Stomach (tissue), 4 donors: ENCODE measurements at regions not wholly inside any gene's neighbourhood (a gene's known extent, or its start where the extent isn't known, plus 50 kb on each side); places are given as distances from the start of the nearest gene placed in this dataset.

Source experiments
- CTCF ChIP-seq, 7 experiments: fragments of 450-650 bp in 4 of 7; fragments of 200-600 bp in 3 of 7; sonication (generic) in 3 of 7; IDR thresholded peaks; one replicate each; pipeline ENCODE4 v1.5.1; 2016 to 2019; ENCODE audit warnings: antibody characterized with exemption in 7 of 7, control low read depth in 2 of 7, mild to moderate bottlenecking in 1 of 7
- EP300 ChIP-seq: sonication (generic); formaldehyde crosslinking; IDR thresholded peaks from one replicate; pipeline ENCODE4 v1.6.1; 2017; ENCODE audit warnings: antibody characterized with exemption
- POLR2A ChIP-seq, 4 donors: fragments of 450-650 bp; IDR thresholded peaks; one replicate each; pipeline ENCODE4 v1.6.1; 2016; ENCODE audit warnings: antibody characterized with exemption in 4 of 4, control low read depth in 2 of 4, mild to moderate bottlenecking in 1 of 4, moderate library complexity in 1 of 4
- POLR2AphosphoS5 ChIP-seq, 3 donors: sonication (generic); formaldehyde crosslinking; IDR thresholded peaks; one replicate each; pipeline ENCODE4 v1.6.1; 2016; ENCODE audit warnings: antibody characterized with exemption in 3 of 3

GRCh38 chr4:157885811-157886210, 287.0 kb downstream of the GASK1B start:
- TF ChIP-seq CTCF (IDR thresholded peaks at IDR 0.05) (no peak), POLR2AphosphoS5 (IDR thresholded peaks at IDR 0.05) (no peak), POLR2A (IDR thresholded peaks at IDR 0.05) (no peak), EP300 (no peak)
